ENCODE measurements at regions not wholly inside any gene's neighbourhood (a gene's known extent, or its start where the extent isn't known, plus 50 kb on each side); places are given as distances from the start of the nearest gene placed in this dataset.
A peak's percentile ranks its signal among the peaks of the same experiment; 100 is the strongest.

- H3K79me2 ChIP-seq (ENCODE audit: control insufficient read depth in 1 of 2, insufficient read depth in 2 of 2, low read length in 2 of 2): no peaks in the 10 kb centered on the region
- no peak overlapping the region for H4K91ac ChIP-seq (replicated peaks; ENCODE audit: insufficient read length, low read length)
- no peak overlapping the region for H2BK5ac ChIP-seq (ENCODE audit: low read depth, low read length)
- H2BK12ac ChIP-seq (ENCODE audit: low read depth, low read length): no peak overlapping the region
- no peak overlapping the region for H2AK5ac ChIP-seq (ENCODE audit: low read depth, low read length)
- no peaks in the 10 kb centered on the region for H4K20me1 ChIP-seq (replicated peaks in 1 of 2; ENCODE audit: control insufficient read depth in 1 of 2, insufficient read depth in 2 of 2, low read length in 2 of 2)
- H3K4me1 ChIP-seq (replicated peaks in 1 of 4; ENCODE audit: control insufficient read depth in 3 of 4, insufficient read depth in 4 of 4, low read length in 3 of 4): peaks cover 0 to 3% (median under 1%) of the 10 kb centered on the region in 4 experiments; a peak in 2 of 7 replicates
- no peak overlapping the region for H4K8ac ChIP-seq (ENCODE audit: extremely low read depth, insufficient read depth, low read length)
- WGBS, 2 experiments (ENCODE audit: extremely low coverage in 1 of 2, insufficient coverage in 1 of 2, insufficient read length in 1 of 2, insufficient replicate concordance in 2 of 2, low coverage in 1 of 2, low lambda C conversion rate in 2 of 2, missing lambda C conversion rate in 1 of 2): 81% methylated on average over 4 of the region's 4 CpGs; no CpG with 5 or more reads in 1 of the 2 experiments
- H3K4ac ChIP-seq (replicated peaks; ENCODE audit: insufficient read length, low read depth, low read length): no peak overlapping the region
- H3K23ac ChIP-seq (ENCODE audit: insufficient read length): no peak overlapping the region
- no peaks in the 10 kb centered on the region for H3K27me3 ChIP-seq (replicated peaks in 1 of 4; ENCODE audit: control insufficient read depth in 3 of 4, extremely low read depth in 1 of 4, insufficient read depth in 3 of 4, low read length in 3 of 4)
- no peak overlapping the region for H3K18ac ChIP-seq (ENCODE audit: extremely low read depth, low read length)
- no peak overlapping the region for H3K4me3 ChIP-seq (ENCODE audit: extremely low read depth in 1 of 4, insufficient read depth in 2 of 4, low read depth in 3 of 4, low read length in 4 of 4)
- no peak overlapping the region for H3K9ac ChIP-seq (replicated peaks in 1 of 4; ENCODE audit: extremely low read depth in 1 of 4, low read depth in 3 of 4, low read length in 3 of 4)
- no peaks in the 10 kb centered on the region for H3K9me3 ChIP-seq (ENCODE audit: insufficient read depth in 2 of 2, low read depth in 1 of 2, low read length in 1 of 2)
- H3K27ac ChIP-seq (ENCODE audit: low read depth, low read length): no peak overlapping the region
- H3K56ac ChIP-seq (replicated peaks; ENCODE audit: insufficient read length, low read depth, low read length): no peak overlapping the region
- H2BK15ac ChIP-seq (ENCODE audit: low read length): 0 out of 2 replicates have a peak overlapping the region, but pooled peaks have one; percentile 9
- POLR2A ChIA-PET (ENCODE audit: partially characterized antibody): no interaction called here
- no peak overlapping the region for H4K5ac ChIP-seq (ENCODE audit: insufficient read length, low read depth, low read length)
- H3K14ac ChIP-seq (ENCODE audit: insufficient read length): no peak overlapping the region
- no peak overlapping the region for H2BK120ac ChIP-seq (replicated peaks; ENCODE audit: low read depth, low read length)
- no peaks in the 10 kb centered on the region for H3K23me2 ChIP-seq (ENCODE audit: low read depth, low read length)
- H3K4me2 ChIP-seq (ENCODE audit: insufficient read depth in 1 of 2, low read depth in 2 of 2, low read length in 2 of 2): no peak overlapping the region
- no peaks in the 10 kb centered on the region for H3K79me1 ChIP-seq (ENCODE audit: low read depth, low read length)
- FAIRE-seq (no peak), DNase-seq (ENCODE audit: low read depth in 1 of 2, low spot score in 2 of 2) (no peak)
- CTCF ChIA-PET (ENCODE audit: partially characterized antibody): interaction anchor here (0.6 to 1.6 kb wide), 5 partner anchors 14 to 344 kb away, joined by 3 to 4 read pairs (median 3); no protein-coding TSS in a partner anchor
- no peak overlapping the region for H2BK20ac ChIP-seq (ENCODE audit: low read length)
- no peak overlapping the region for H2AFZ ChIP-seq (ENCODE audit: low read length)
- H3K36me3 ChIP-seq (ENCODE audit: control insufficient read depth in 2 of 4, insufficient read depth in 4 of 4, low read length in 3 of 4): no peaks in the 10 kb centered on the region
- TF ChIP-seq POLR2AphosphoS5 (IDR thresholded peaks at IDR 0.05; ENCODE audit: low read depth, low read length) (no peak), FOSL1 (IDR thresholded peaks at IDR 0.05; ENCODE audit: insufficient read depth, low read depth, low read length) (no peak), RNF2 (IDR thresholded peaks at IDR 0.05; ENCODE audit: borderline replicate concordance, low read depth, low read length, missing control alignments, poor library complexity, severe bottlenecking) (no peak), SIN3A (conservative IDR thresholded peaks at IDR 0.05 in 1 of 2, IDR thresholded peaks at IDR 0.05 in 1 of 2; ENCODE audit: low read depth in 1 of 2, low read length in 2 of 2) (no peak), CEBPB (IDR thresholded peaks at IDR 0.05; ENCODE audit: low read depth, low read length) (no peak), POU5F1 (IDR thresholded peaks at IDR 0.05; ENCODE audit: low read depth, low read length) (no peak), ASH2L (IDR thresholded peaks at IDR 0.05; ENCODE audit: low read length) (no peak), BRCA1 (IDR thresholded peaks at IDR 0.05; ENCODE audit: low read depth, low read length) (no peak), HDAC6 (IDR thresholded peaks at IDR 0.05; ENCODE audit: low read depth, low read length) (no peak), POLR2A (IDR thresholded peaks at IDR 0.05; ENCODE audit: control extremely low read depth in 1 of 2, low read depth in 2 of 2, low read length in 2 of 2) (no peak), KDM5A (IDR thresholded peaks at IDR 0.05; ENCODE audit: low read length) (no peak), RFX5 (IDR thresholded peaks at IDR 0.05; ENCODE audit: borderline replicate concordance, low read depth, low read length) (no peak), TAF1 (IDR thresholded peaks at IDR 0.05; ENCODE audit: low read depth, low read length) (no peak), CHD1 (IDR thresholded peaks at IDR 0.05; ENCODE audit: low read depth, low read length) (no peak), SP1 (IDR thresholded peaks at IDR 0.05; ENCODE audit: low read depth, low read length) (no peak)
Measured at GRCh38 chr22:27378995-27379394, 422.6 kb downstream of the MN1 start.

Data from H1 (cell line).